Panc1 (cell line): ENCODE measurements at regions not wholly inside any gene's neighbourhood (a gene's known extent, or its start where the extent isn't known, plus 50 kb on each side); places are given as distances from the start of the nearest gene placed in this dataset.

ENCODE experiments used
- CTCF ChIP-seq: fragments of 450-650 bp; IDR thresholded peaks from 2 replicates; pipeline ENCODE4 v1.5.1; 2017; ENCODE audit warnings: mild to moderate bottlenecking
- POLR2AphosphoS5 ChIP-seq: IDR thresholded peaks from 2 replicates; pipeline ENCODE4 v1.6.1; 2012; ENCODE audit warnings: mild to moderate bottlenecking, low read depth, low read length, moderate library complexity
- REST ChIP-seq, 2 experiments: IDR thresholded peaks; 2 replicates each; pipeline ENCODE4 v1.6.1; 2011 to 2012; ENCODE audit warnings: low read depth in 2 of 2, control low read depth in 1 of 2, low read length in 1 of 2, mild to moderate bottlenecking in 1 of 2, moderate library complexity in 1 of 2; ENCODE audit not compliant: insufficient read depth in 1 of 2
- SIN3A ChIP-seq: IDR thresholded peaks from 2 replicates; pipeline ENCODE4 v1.6.1; 2012; ENCODE audit warnings: low read depth, mild to moderate bottlenecking, low read length, moderate library complexity, borderline replicate concordance; ENCODE audit not compliant: insufficient read depth
- TCF7L2 ChIP-seq: IDR thresholded peaks from 2 replicates; pipeline ENCODE4 v1.6.1; 2011; ENCODE audit warnings: mild to moderate bottlenecking, low read depth, low read length, inconsistent platforms

GRCh38 chr2:19119326-19120001 lies 239.0 kb downstream of the OSR1 start:
- TF ChIP-seq CTCF, result no peak
- TF ChIP-seq POLR2AphosphoS5, result no peak
- no peak for TF ChIP-seq SIN3A
- TF ChIP-seq REST (IDR thresholded peaks at IDR 0.05; ENCODE audit: insufficient read depth in 1 of 2, low read depth in 2 of 2, low read length in 1 of 2), result no peak
- no peak for TF ChIP-seq TCF7L2
